Keratinocyte (primary cell): ENCODE measurements at regions not wholly inside any gene's neighbourhood (a gene's known extent, or its start where the extent isn't known, plus 50 kb on each side); places are given as distances from the start of the nearest gene placed in this dataset.
"Not testable (repeated sequence)": the region's sequence is repeated elsewhere in the genome, so short reads cannot be mapped to it uniquely, and the experiment has no call there.

ENCODE experiments used
- DNase-seq: peaks from one replicate; pipeline ENCODE4 v3.0.0-alpha.2; 2011; ENCODE audit warnings: low read depth, missing footprints, low spot score
- FAIRE-seq: peaks from 2 replicates; lab custom pipeline; 2011; peaks lifted over from hg19 to GRCh38; lab: Jason Lieb, UNC
- H2AFZ ChIP-seq: 2 replicates; pipeline ENCODE4 v1.6.0; 2012; ENCODE audit warnings: low read length, control low read depth, inconsistent platforms; ENCODE audit not compliant: control insufficient read depth
- H3K27ac ChIP-seq: 2 replicates; pipeline ENCODE4 v1.5.1; 2011; ENCODE audit warnings: low read length; ENCODE audit not compliant: control insufficient read depth, insufficient read depth
- H3K27me3 ChIP-seq: 3 replicates; pipeline ENCODE4 v1.6.0; 2011; ENCODE audit warnings: low read length; ENCODE audit not compliant: control insufficient read depth, insufficient read depth; ENCODE audit errors: extremely low read depth
- H3K36me3 ChIP-seq, 2 experiments: 2 replicates in 1 of 2; 3 replicates in 1 of 2; pipeline ENCODE4 v1.5.1; 2011; ENCODE audit warnings: low read length in 2 of 2, mild to moderate bottlenecking in 1 of 2; ENCODE audit not compliant: control insufficient read depth in 2 of 2, insufficient read depth in 2 of 2; ENCODE audit errors: extremely low read depth in 1 of 2
- H3K4me1 ChIP-seq: 3 replicates; pipeline ENCODE4 v1.5.1; 2011; ENCODE audit warnings: low read length; ENCODE audit not compliant: control insufficient read depth, insufficient read depth; ENCODE audit errors: extremely low read depth
- H3K4me2 ChIP-seq: 3 replicates; pipeline ENCODE4 v1.6.0; 2011; ENCODE audit warnings: low read depth, low read length; ENCODE audit not compliant: control insufficient read depth, insufficient read depth; ENCODE audit errors: extremely low read depth
- H3K4me3 ChIP-seq, 3 experiments: fragments of 200-600 bp in 1 of 3; sonication (generic) in 1 of 3; 2 replicates in 2 of 3; 3 replicates in 1 of 3; pipeline ENCODE4 v1.5.1; 2011 to 2016; ENCODE audit warnings: low read length in 3 of 3, mild to moderate bottlenecking in 3 of 3, control low read depth in 2 of 3, inconsistent platforms in 1 of 3, low read depth in 1 of 3, mixed read lengths in 1 of 3, mixed run types in 1 of 3, moderate library complexity in 1 of 3; ENCODE audit not compliant: control insufficient read depth in 2 of 3, insufficient read depth in 2 of 3; ENCODE audit errors: extremely low read depth in 1 of 3
- H3K79me2 ChIP-seq: 2 replicates; pipeline ENCODE4 v1.6.0; 2012; ENCODE audit warnings: low read length; ENCODE audit not compliant: control insufficient read depth, insufficient read depth
- H3K9ac ChIP-seq: 3 replicates; pipeline ENCODE4 v1.6.0; 2011; ENCODE audit warnings: low read length; ENCODE audit not compliant: control insufficient read depth, insufficient read depth; ENCODE audit errors: extremely low read depth
- H3K9me1 ChIP-seq: 3 replicates; pipeline ENCODE4 v1.6.0; 2011; ENCODE audit warnings: low read length; ENCODE audit not compliant: control insufficient read depth, insufficient read depth; ENCODE audit errors: extremely low read depth
- H3K9me3 ChIP-seq: 2 replicates; pipeline ENCODE4 v1.5.1; 2012; ENCODE audit warnings: low read depth, low read length; ENCODE audit not compliant: control insufficient read depth
- H4K20me1 ChIP-seq: 3 replicates; pipeline ENCODE4 v1.6.0; 2011; ENCODE audit warnings: low read length; ENCODE audit not compliant: control insufficient read depth, insufficient read depth; ENCODE audit errors: extremely low read depth
- CTCF ChIP-seq, 3 experiments: IDR thresholded peaks in 1 of 3; conservative IDR thresholded peaks in 1 of 3; optimal IDR thresholded peaks in 1 of 3; 2 replicates in 2 of 3; 3 replicates in 1 of 3; pipeline versions ENCODE3 to v1.5.1; 2011; ENCODE audit warnings: low read length in 3 of 3, mild to moderate bottlenecking in 3 of 3, moderate library complexity in 2 of 3, control low read depth in 1 of 3, inconsistent platforms in 1 of 3; ENCODE audit not compliant: insufficient read depth in 2 of 3; ENCODE audit errors: extremely low read depth in 1 of 3
- EZH2 ChIP-seq: IDR thresholded peaks from one replicate; pipeline ENCODE4 v1.6.1; 2012; ENCODE audit warnings: inconsistent platforms, mild to moderate bottlenecking, low read length, moderate library complexity
- dilution Hi-C: fragments of 300-500 bp; cut with MboI; formaldehyde crosslinking; loops from one replicate; pipeline ENCODE4 v1.7.0; 2020; ENCODE audit warnings: low sequenced_read_pairs; ENCODE audit not compliant: extremely low pct_ligation_motif_present

DNA sequence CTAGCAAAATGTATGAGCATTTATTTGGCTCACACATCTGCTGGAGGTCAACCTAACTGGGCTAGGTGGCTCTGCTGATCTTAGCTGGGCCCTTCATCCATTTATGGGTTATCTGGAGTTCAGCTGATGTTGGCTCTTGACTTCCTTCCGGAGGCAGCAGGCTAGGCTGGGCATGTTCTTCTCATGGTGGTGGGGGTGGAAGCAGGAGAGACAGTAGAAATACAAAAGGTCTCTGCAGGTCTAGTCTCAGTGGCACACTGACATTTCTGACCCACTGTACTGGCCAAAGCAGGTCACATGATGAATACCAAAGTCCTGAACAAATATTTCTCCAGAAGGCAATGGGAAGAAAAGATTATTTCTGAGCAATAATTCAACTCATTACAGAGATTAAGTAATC is 334.6 kb downstream of the CRPPA start:
- no peaks in the 10 kb centered on the region for H3K9me1 ChIP-seq
- no peaks in the 10 kb centered on the region for H3K9me3 ChIP-seq
- no peak overlapping the region for H3K4me3 ChIP-seq
- FAIRE-seq (peak; percentile 58), DNase-seq (no peak)
- no peaks in the 10 kb centered on the region for H3K27me3 ChIP-seq
- TF ChIP-seq CTCF (optimal IDR thresholded peaks at IDR 0.05 in 1 of 3, IDR thresholded peaks at IDR 0.05 in 1 of 3, conservative IDR thresholded peaks at IDR 0.05 in 1 of 3; ENCODE audit: extremely low read depth in 1 of 3, insufficient read depth in 2 of 3, low read length in 3 of 3), result no peak
- no peak for TF ChIP-seq EZH2
- H3K9ac ChIP-seq, result no peak overlapping the region
- no peak overlapping the region for H3K4me2 ChIP-seq
- no peaks in the 10 kb centered on the region for H4K20me1 ChIP-seq
- peak overlapping the region; percentile 90 for H2AFZ ChIP-seq
- dilution Hi-C loops, result no loop called here
- H3K4me1 ChIP-seq, result peaks cover 21% of the 10 kb centered on the region
- H3K36me3 ChIP-seq, result no peaks in the 10 kb centered on the region
- H3K79me2 ChIP-seq, result no peaks in the 10 kb centered on the region
- H3K27ac ChIP-seq, result no peak overlapping the region

DNA sequence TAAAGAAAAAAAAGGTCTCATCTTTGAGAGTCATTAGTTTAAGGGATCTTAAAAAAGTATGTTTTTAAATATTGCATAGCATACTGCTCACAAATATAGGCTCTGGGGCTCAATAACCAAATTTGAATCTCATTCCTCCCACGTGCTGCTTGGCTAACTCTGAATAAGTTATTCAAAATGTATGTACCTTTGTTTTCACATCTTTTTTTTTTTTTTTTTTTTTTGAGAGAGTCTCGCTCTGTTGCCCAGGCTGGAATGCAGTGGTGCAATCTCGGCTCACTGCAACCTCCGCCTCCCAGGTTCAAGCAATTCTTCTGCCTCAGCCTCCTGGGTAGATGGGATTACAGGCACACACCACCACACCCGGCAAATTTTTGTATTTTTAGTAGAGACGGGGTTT is 335.6 kb downstream of the CRPPA start:
- DNase-seq, H3K27me3 ChIP-seq, H3K36me3 ChIP-seq, H4K20me1 ChIP-seq, FAIRE-seq, H3K4me2 ChIP-seq, dilution Hi-C loops, H3K9ac ChIP-seq, H3K27ac ChIP-seq, H3K79me2 ChIP-seq, H2AFZ ChIP-seq, H3K9me3 ChIP-seq, H3K4me3 ChIP-seq, H3K9me1 ChIP-seq: not testable (repeated sequence)
- H3K4me1 ChIP-seq, result peaks cover 21% of the 10 kb centered on the region

DNA sequence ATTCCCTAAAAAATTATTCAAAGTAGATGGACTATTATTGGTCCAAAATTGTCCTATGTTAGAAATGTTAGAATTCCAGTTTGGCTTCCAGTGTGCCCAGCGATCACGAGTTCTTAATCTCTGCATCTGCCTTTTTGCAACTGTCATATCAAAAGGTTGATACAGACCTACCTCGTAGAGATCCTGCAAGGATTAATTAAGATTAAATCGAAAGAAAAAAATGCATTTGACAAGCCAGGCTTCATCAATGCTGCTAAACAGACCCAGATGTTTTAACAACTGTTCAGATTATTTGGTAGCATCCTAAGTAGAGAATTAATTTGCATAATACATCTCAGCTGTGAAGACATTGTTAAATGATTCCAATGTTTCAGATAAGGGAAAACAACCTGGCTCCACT is 336.5 kb downstream of the CRPPA start:
- Histone ChIP-seq H3K36me3 (no peaks in the 10 kb centered on the region), H4K20me1 (no peaks in the 10 kb centered on the region), H3K9ac (no peak overlapping the region), H3K4me1 (peaks cover 21% of the 10 kb centered on the region), H3K79me2 (no peaks in the 10 kb centered on the region), H3K4me3 (no peak overlapping the region), H3K9me3 (no peaks in the 10 kb centered on the region), H3K4me2 (no peak overlapping the region), H3K9me1 (no peaks in the 10 kb centered on the region), H3K27me3 (no peaks in the 10 kb centered on the region), H3K27ac (no peak overlapping the region), H2AFZ (no peak overlapping the region)
- dilution Hi-C loops, result no loop called here
- DNase-seq, result no peak
- no peak for FAIRE-seq
- TF ChIP-seq CTCF (optimal IDR thresholded peaks at IDR 0.05 in 1 of 3, IDR thresholded peaks at IDR 0.05 in 1 of 3, conservative IDR thresholded peaks at IDR 0.05 in 1 of 3; ENCODE audit: extremely low read depth in 1 of 3, insufficient read depth in 2 of 3, low read length in 3 of 3), result no peak
- no peak for TF ChIP-seq EZH2
